Type B pancreatic cell (in vitro differentiated cells): ENCODE measurements at regions not wholly inside any gene's neighbourhood (a gene's known extent, or its start where the extent isn't known, plus 50 kb on each side); places are given as distances from the start of the nearest gene placed in this dataset.

Source experiments
- DNase-seq: peaks from one replicate; pipeline ENCODE4 v3.0.0; 2021; ENCODE audit warnings: mixed read lengths; ENCODE audit not compliant: unreplicated experiment; ENCODE audit errors: extremely low spot score
- H3K27ac Mint-ChIP-seq: 2 replicates; pipeline ENCODE4 v1.8.0; 2021; ENCODE audit warnings: mild to moderate bottlenecking, mixed read lengths
- H3K27me3 Mint-ChIP-seq: 2 replicates; pipeline ENCODE4 v1.8.0; 2021; ENCODE audit warnings: mixed read lengths
- H3K36me3 Mint-ChIP-seq: 2 replicates; pipeline ENCODE4 v1.8.0; 2021; ENCODE audit warnings: mixed read lengths
- H3K4me1 Mint-ChIP-seq: one replicate; pipeline ENCODE4 v1.8.0; 2021; ENCODE audit warnings: mixed read lengths; ENCODE audit not compliant: unreplicated experiment
- H3K4me3 Mint-ChIP-seq: 2 replicates; pipeline ENCODE4 v1.8.0; 2021; ENCODE audit warnings: mild to moderate bottlenecking, mixed read lengths
- H3K9me3 Mint-ChIP-seq: 2 replicates; pipeline ENCODE4 v1.8.0; 2021; ENCODE audit warnings: mixed read lengths
- CTCF ChIP-seq: fragments of 200-600 bp; sonication (generic); conservative IDR thresholded peaks from 2 replicates; pipeline ENCODE4 v1.5.0; 2021; ENCODE audit warnings: antibody characterized with exemption, mild to moderate bottlenecking

GRCh38 chr15:53320816-53321215 is 438.6 kb downstream of the WDR72 start:
- H3K36me3 Mint-ChIP-seq: no peaks in the 10 kb centered on the region
- no peak overlapping the region for H3K4me3 Mint-ChIP-seq
- no peak for DNase-seq
- H3K27ac Mint-ChIP-seq: no peak overlapping the region
- H3K27me3 Mint-ChIP-seq: peaks cover 33% of the 10 kb centered on the region
- peaks cover 9% of the 10 kb centered on the region for H3K4me1 Mint-ChIP-seq
- TF ChIP-seq CTCF: no peak
- H3K9me3 Mint-ChIP-seq: no peaks in the 10 kb centered on the region

- no peak for DNase-seq
- H3K36me3 Mint-ChIP-seq: no peaks in the 10 kb centered on the region
- TF ChIP-seq CTCF: no peak
- H3K9me3 Mint-ChIP-seq: no peaks in the 10 kb centered on the region
- H3K4me1 Mint-ChIP-seq: no peaks in the 10 kb centered on the region
- peaks cover 26% of the 10 kb centered on the region for H3K27me3 Mint-ChIP-seq
- no peak overlapping the region for H3K4me3 Mint-ChIP-seq
- no peak overlapping the region for H3K27ac Mint-ChIP-seq
Measured at GRCh38 chr15:53312707-53313106, 446.8 kb downstream of the WDR72 start.

GRCh38 chr15:53310709-53311108 is 448.8 kb downstream of the WDR72 start:
- no peak overlapping the region for H3K27ac Mint-ChIP-seq
- H3K4me3 Mint-ChIP-seq: no peak overlapping the region
- no peak for TF ChIP-seq CTCF
- no peak for DNase-seq
- H3K27me3 Mint-ChIP-seq: peaks cover 23% of the 10 kb centered on the region
- H3K36me3 Mint-ChIP-seq: no peaks in the 10 kb centered on the region
- H3K4me1 Mint-ChIP-seq: no peaks in the 10 kb centered on the region
- H3K9me3 Mint-ChIP-seq: no peaks in the 10 kb centered on the region

- no peak overlapping the region for H3K4me3 Mint-ChIP-seq
- H3K27ac Mint-ChIP-seq: no peak overlapping the region
- H3K4me1 Mint-ChIP-seq: no peaks in the 10 kb centered on the region
- H3K36me3 Mint-ChIP-seq: no peaks in the 10 kb centered on the region
- TF ChIP-seq CTCF: peak; percentile 33
- no peak for DNase-seq
- H3K9me3 Mint-ChIP-seq: no peaks in the 10 kb centered on the region
- H3K27me3 Mint-ChIP-seq: peaks cover 17% of the 10 kb centered on the region
Measured at GRCh38 chr15:53307952-53308624, 451.4 kb downstream of the WDR72 start.

- no peak for TF ChIP-seq CTCF
- no peak overlapping the region for H3K4me3 Mint-ChIP-seq
- H3K9me3 Mint-ChIP-seq: no peaks in the 10 kb centered on the region
- no peaks in the 10 kb centered on the region for H3K36me3 Mint-ChIP-seq
- no peak overlapping the region for H3K27ac Mint-ChIP-seq
- no peaks in the 10 kb centered on the region for H3K4me1 Mint-ChIP-seq
- H3K27me3 Mint-ChIP-seq: peaks cover 11% of the 10 kb centered on the region
- no peak for DNase-seq
Measured at GRCh38 chr15:53305554-53305953, 453.9 kb downstream of the WDR72 start.

GRCh38 chr15:53305101-53305500 is 454.4 kb downstream of the WDR72 start:
- Mint-ChIP-seq H3K27ac (no peak overlapping the region), H3K9me3 (no peaks in the 10 kb centered on the region), H3K27me3 (peaks cover 8% of the 10 kb centered on the region)

More at GRCh38 chr15:53305101-53305500, 454.4 kb downstream of the WDR72 start:
- no peak for DNase-seq
- Mint-ChIP-seq H3K4me3 (no peak overlapping the region), H3K36me3 (no peaks in the 10 kb centered on the region), H3K4me1 (no peaks in the 10 kb centered on the region)
- TF ChIP-seq CTCF: no peak
